ENCODE measurements at regions not wholly inside any gene's neighbourhood (a gene's known extent, or its start where the extent isn't known, plus 50 kb on each side); places are given as distances from the start of the nearest gene placed in this dataset.

GRCh38 chr11:90809581-90809980, 586.7 kb upstream of the CHORDC1 start:
- Histone ChIP-seq H3K14ac (replicated peaks; ENCODE audit: low read depth, low read length) (no peak overlapping the region), H2AK5ac (ENCODE audit: low read depth, low read length) (no peak overlapping the region), H3K56ac (ENCODE audit: extremely low read depth, insufficient read depth, low read length) (no peak overlapping the region), H3K4me1 (ENCODE audit: control insufficient read depth, insufficient read depth, low read length) (no peaks in the 10 kb centered on the region), H3K27ac (ENCODE audit: insufficient read depth, low read length) (no peak overlapping the region), H3K9ac (ENCODE audit: low read depth, low read length) (no peak overlapping the region), H2AFZ (replicated peaks; ENCODE audit: low read length, poor library complexity) (no peak overlapping the region), H2BK5ac (ENCODE audit: low read depth, low read length, poor library complexity, severe bottlenecking) (no peak overlapping the region), H3K23ac (ENCODE audit: low read depth, low read length) (no peak overlapping the region), H4K8ac (ENCODE audit: low read depth in 2 of 2, low read length in 2 of 2) (no peak overlapping the region), H3K4me2 (ENCODE audit: low read depth, low read length) (no peak overlapping the region), H2BK120ac (ENCODE audit: low read depth, low read length) (no peak overlapping the region), H4K20me1 (ENCODE audit: insufficient read depth, low read length) (no peaks in the 10 kb centered on the region), H3K9me1 (ENCODE audit: insufficient read depth, low read length) (no peaks in the 10 kb centered on the region), H3K36me3 (ENCODE audit: control insufficient read depth, insufficient read depth, low read length) (no peaks in the 10 kb centered on the region), H2BK15ac (ENCODE audit: low read depth, low read length) (no peak overlapping the region), H3K18ac (ENCODE audit: low read depth, low read length) (no peak overlapping the region), H4K91ac (ENCODE audit: insufficient read depth, low read depth, low read length) (no peak overlapping the region), H2BK20ac (ENCODE audit: low read depth, low read length) (no peak overlapping the region), H3K9me3 (ENCODE audit: control insufficient read depth, insufficient read depth, low read length) (peaks cover 12% of the 10 kb centered on the region), H3K27me3 (ENCODE audit: control insufficient read depth, insufficient read depth, low read length) (no peaks in the 10 kb centered on the region), H2AK9ac (replicated peaks; ENCODE audit: low read depth, low read length, poor library complexity) (no peak overlapping the region), H4K5ac (ENCODE audit: low read depth, low read length) (no peak overlapping the region), H3K4me3 (ENCODE audit: insufficient read depth, low read depth, low read length) (no peak overlapping the region), H3K4ac (ENCODE audit: low read depth, low read length) (no peak overlapping the region), H3K79me1 (ENCODE audit: low read depth in 1 of 2, low read length in 2 of 2) (no peaks in the 10 kb centered on the region)
- no peak for DNase-seq
- intact Hi-C loops (cut with micrococcal nuclease) (no loop called here), dilution Hi-C loops (cut with HindIII; ENCODE audit: low sequenced_read_pairs, unreplicated experiment) (no loop called here), in situ Hi-C loops (cut with MboI; ENCODE audit: low sequenced_read_pairs) (no loop called here)
- TF ChIP-seq RCOR1 (IDR thresholded peaks at IDR 0.05; ENCODE audit: insufficient replicate concordance, low read length) (no peak), NFE2L2 (IDR thresholded peaks at IDR 0.05; ENCODE audit: low read depth, low read length) (no peak), SMC3 (IDR thresholded peaks at IDR 0.05; ENCODE audit: low read depth, low read length) (no peak), FOS (IDR thresholded peaks at IDR 0.05; ENCODE audit: low read depth, low read length) (no peak), CHD1 (IDR thresholded peaks at IDR 0.05; ENCODE audit: low read depth, low read length) (no peak), CTCF (conservative IDR thresholded peaks at IDR 0.05; ENCODE audit: low read depth, low read length) (no peak), MAZ (IDR thresholded peaks at IDR 0.05; ENCODE audit: borderline replicate concordance, low read depth, low read length) (no peak), CEBPB (IDR thresholded peaks at IDR 0.05; ENCODE audit: low read depth, low read length) (no peak), RFX5 (IDR thresholded peaks at IDR 0.05; ENCODE audit: low read depth, low read length) (no peak), MAFK (IDR thresholded peaks at IDR 0.05; ENCODE audit: low read depth, low read length) (no peak)
- POLR2A ChIA-PET (ENCODE audit: unreplicated experiment): no interaction called here
- BruUV-seq (replicated peaks): no TSS peak
- CTCF ChIA-PET: no interaction called here
- no CpG with 5 or more reads among the region's 5 CpGs for WGBS, 2 experiments (ENCODE audit: extremely low coverage in 2 of 2, insufficient read length in 1 of 2)
- ATAC-seq (ENCODE audit: low read depth): no peak

Measured in IMR-90 (cell line).